DND-41 (cell line): ENCODE measurements at regions not wholly inside any gene's neighbourhood (a gene's known extent, or its start where the extent isn't known, plus 50 kb on each side); places are given as distances from the start of the nearest gene placed in this dataset.

Experiments used
- EZH2 ChIP-seq: IDR thresholded peaks from 3 replicates; pipeline ENCODE4 v1.6.1; 2012; ENCODE audit warnings: borderline replicate concordance, low read depth, mild to moderate bottlenecking, moderate library complexity, low read length, inconsistent platforms; ENCODE audit not compliant: severe bottlenecking
- TF ChIP-seq, protein P1 (sequence below): IDR thresholded peaks from 2 replicates; pipeline ENCODE4 v1.5.1; 2012; ENCODE audit warnings: borderline replicate concordance, low read length, moderate library complexity, mild to moderate bottlenecking; ENCODE audit not compliant: poor library complexity, severe bottlenecking; ENCODE audit errors: extremely low read depth

DNA sequence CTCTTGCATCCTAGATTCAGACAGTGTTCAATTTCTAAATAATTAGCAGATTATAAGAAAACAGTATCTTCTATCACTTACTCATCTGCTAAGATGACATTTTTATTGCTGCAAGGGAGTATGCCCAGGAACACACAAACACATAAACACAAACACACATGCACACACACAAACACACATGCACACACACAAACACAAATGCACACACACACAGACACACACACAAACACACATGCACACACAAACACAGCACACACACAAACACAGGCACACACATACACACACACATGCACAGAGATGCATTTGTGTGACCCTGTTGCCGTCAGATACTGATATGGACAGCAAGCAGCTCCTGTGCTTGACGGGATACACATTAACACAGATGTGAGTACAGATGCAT, 612.9 kb downstream of the IRX1 start:
- no peak for TF ChIP-seq EZH2
- TF ChIP-seq, protein P1, sequence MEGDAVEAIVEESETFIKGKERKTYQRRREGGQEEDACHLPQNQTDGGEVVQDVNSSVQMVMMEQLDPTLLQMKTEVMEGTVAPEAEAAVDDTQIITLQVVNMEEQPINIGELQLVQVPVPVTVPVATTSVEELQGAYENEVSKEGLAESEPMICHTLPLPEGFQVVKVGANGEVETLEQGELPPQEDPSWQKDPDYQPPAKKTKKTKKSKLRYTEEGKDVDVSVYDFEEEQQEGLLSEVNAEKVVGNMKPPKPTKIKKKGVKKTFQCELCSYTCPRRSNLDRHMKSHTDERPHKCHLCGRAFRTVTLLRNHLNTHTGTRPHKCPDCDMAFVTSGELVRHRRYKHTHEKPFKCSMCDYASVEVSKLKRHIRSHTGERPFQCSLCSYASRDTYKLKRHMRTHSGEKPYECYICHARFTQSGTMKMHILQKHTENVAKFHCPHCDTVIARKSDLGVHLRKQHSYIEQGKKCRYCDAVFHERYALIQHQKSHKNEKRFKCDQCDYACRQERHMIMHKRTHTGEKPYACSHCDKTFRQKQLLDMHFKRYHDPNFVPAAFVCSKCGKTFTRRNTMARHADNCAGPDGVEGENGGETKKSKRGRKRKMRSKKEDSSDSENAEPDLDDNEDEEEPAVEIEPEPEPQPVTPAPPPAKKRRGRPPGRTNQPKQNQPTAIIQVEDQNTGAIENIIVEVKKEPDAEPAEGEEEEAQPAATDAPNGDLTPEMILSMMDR: no peak
